Endothelial cell of umbilical vein (primary cell): ENCODE measurements at regions not wholly inside any gene's neighbourhood (a gene's known extent, or its start where the extent isn't known, plus 50 kb on each side); places are given as distances from the start of the nearest gene placed in this dataset.

ENCODE experiments used
- BruUV-seq: library from RNA; stranded (reverse); fragments of 400-500 nt; replicated peaks from 2 replicates; lab custom pipeline; 2021; lab: Mats Ljungman, UMichigan
- CTCF ChIA-PET: fragments of 300-600, 350-600 bp; sonication (Branson Sonifier 250); formaldehyde crosslinking; loops from one replicate; lab custom pipeline; 2021; ENCODE audit warnings: antibody characterized with exemption, inconsistent platforms; lab: Charles Lee
- POLR2A ChIA-PET: fragments of 300-600, 350-600 bp; sonication (Branson Sonifier 250); formaldehyde crosslinking; loops from one replicate; lab custom pipeline; 2021; ENCODE audit warnings: antibody characterized with exemption, inconsistent platforms; lab: Charles Lee
- DNase-seq: peaks from one replicate; pipeline ENCODE4 v3.0.0-alpha.2; 2011; ENCODE audit warnings: low read depth, low spot score
- FAIRE-seq: peaks from 2 replicates; lab custom pipeline; 2011; peaks lifted over from hg19 to GRCh38; lab: Jason Lieb, UNC
- H2AFZ ChIP-seq: 2 replicates; pipeline ENCODE4 v1.6.0; 2012; ENCODE audit warnings: low read depth, low read length, control low read depth, inconsistent platforms
- H3K27ac ChIP-seq: 2 replicates; pipeline ENCODE4 v1.5.1; 2011; ENCODE audit warnings: low read depth, mild to moderate bottlenecking, control low read depth, low read length, moderate library complexity; ENCODE audit not compliant: insufficient read depth
- H3K27me3 ChIP-seq, 2 experiments: 2 replicates each; pipeline versions ENCODE4 v1.6.0 to v1.6.1; 2011; ENCODE audit warnings: low read length in 2 of 2, mixed read lengths in 1 of 2; ENCODE audit not compliant: control insufficient read depth in 2 of 2, insufficient read depth in 2 of 2
- H3K36me3 ChIP-seq, 2 experiments: 2 replicates in 1 of 2; 3 replicates in 1 of 2; pipeline ENCODE4 v1.5.1; 2011; ENCODE audit warnings: low read length in 2 of 2, mild to moderate bottlenecking in 1 of 2, moderate library complexity in 1 of 2; ENCODE audit not compliant: control insufficient read depth in 2 of 2, insufficient read depth in 2 of 2; ENCODE audit errors: extremely low read depth in 1 of 2
- H3K4me1 ChIP-seq: 3 replicates; pipeline ENCODE4 v1.5.1; 2011; ENCODE audit warnings: mild to moderate bottlenecking, low read length; ENCODE audit not compliant: control insufficient read depth, insufficient read depth; ENCODE audit errors: extremely low read depth
- H3K4me2 ChIP-seq: 2 replicates; pipeline ENCODE4 v1.6.1; 2011; ENCODE audit warnings: low read length, control low read depth, mixed read lengths; ENCODE audit not compliant: insufficient read depth
- H3K4me3 ChIP-seq, 3 experiments: fragments of 200-600 bp in 1 of 3; sonication (generic), shearing (Covaris generic) in 1 of 3; replicated peaks in 1 of 3; 2 replicates each; pipeline ENCODE4 v1.5.1; 2011 to 2016; ENCODE audit warnings: control low read depth in 3 of 3, low read length in 3 of 3, mild to moderate bottlenecking in 2 of 3, inconsistent platforms in 1 of 3, low read depth in 1 of 3, moderate library complexity in 1 of 3; ENCODE audit not compliant: insufficient read depth in 1 of 3
- H3K79me2 ChIP-seq: 2 replicates; pipeline ENCODE4 v1.6.0; 2012; ENCODE audit warnings: low read length, inconsistent platforms; ENCODE audit not compliant: control insufficient read depth, insufficient read depth
- H3K9ac ChIP-seq: replicated peaks from 2 replicates; pipeline ENCODE3; 2011; ENCODE audit warnings: low read length, control low read depth; ENCODE audit not compliant: insufficient read depth; ENCODE audit errors: extremely low read depth
- H3K9me1 ChIP-seq: replicated peaks from 3 replicates; pipeline ENCODE4 v1.6.0; 2011; ENCODE audit warnings: mild to moderate bottlenecking, low read length; ENCODE audit not compliant: control insufficient read depth, insufficient read depth; ENCODE audit errors: extremely low read depth
- H3K9me3 ChIP-seq: replicated peaks from 2 replicates; pipeline ENCODE4 v1.5.1; 2012; ENCODE audit warnings: low read length, inconsistent platforms; ENCODE audit not compliant: control insufficient read depth, insufficient read depth
- H4K20me1 ChIP-seq: replicated peaks from 2 replicates; pipeline ENCODE3; 2011; ENCODE audit warnings: mild to moderate bottlenecking, low read length; ENCODE audit not compliant: control insufficient read depth, insufficient read depth; ENCODE audit errors: extremely low read depth
- CTCF ChIP-seq, 2 donors: IDR thresholded peaks; 1 replicate in 1 of 2; 2 replicates in 1 of 2; pipeline ENCODE4 v1.5.1; 2011; ENCODE audit warnings: low read length in 2 of 2, mild to moderate bottlenecking in 2 of 2, moderate library complexity in 2 of 2, control low read depth in 1 of 2, inconsistent platforms in 1 of 2, low read depth in 1 of 2; ENCODE audit not compliant: insufficient read depth in 1 of 2; ENCODE audit errors: extremely low read depth in 1 of 2
- EZH2 ChIP-seq: IDR thresholded peaks from 2 replicates; pipeline ENCODE4 v1.6.1; 2012; ENCODE audit warnings: borderline replicate concordance, low read depth, mild to moderate bottlenecking, moderate library complexity, low read length, inconsistent platforms; ENCODE audit not compliant: severe bottlenecking
- FOS ChIP-seq: IDR thresholded peaks from 2 replicates; pipeline ENCODE4 v1.6.1; 2011; ENCODE audit warnings: mild to moderate bottlenecking, low read length, moderate library complexity, borderline replicate concordance; ENCODE audit not compliant: insufficient read depth
- GATA2 ChIP-seq: IDR thresholded peaks from 2 replicates; pipeline ENCODE4 v1.7.0; 2011; ENCODE audit warnings: low read depth, mild to moderate bottlenecking, moderate library complexity, mixed read lengths, low read length; ENCODE audit not compliant: insufficient read length, insufficient read depth
- JUN ChIP-seq: IDR thresholded peaks from 2 replicates; pipeline ENCODE4 v1.6.1; 2011; ENCODE audit warnings: borderline replicate concordance, low read depth; ENCODE audit not compliant: insufficient read length, insufficient read depth
- MAX ChIP-seq: IDR thresholded peaks from 2 replicates; pipeline ENCODE4 v1.6.1; 2011; ENCODE audit not compliant: insufficient read depth, insufficient read length
- MYC ChIP-seq: IDR thresholded peaks from one replicate; pipeline ENCODE4 v1.6.1; 2011; ENCODE audit warnings: mild to moderate bottlenecking, low read depth, low read length
- POLR2A ChIP-seq: IDR thresholded peaks from 2 replicates; pipeline ENCODE4 v1.6.1; 2012; ENCODE audit warnings: low read depth, mild to moderate bottlenecking, control low read depth, low read length
- POLR2AphosphoS5 ChIP-seq: IDR thresholded peaks from 2 replicates; pipeline ENCODE4 v1.6.1; 2012; ENCODE audit warnings: low read depth, mild to moderate bottlenecking, control low read depth, low read length, moderate library complexity; ENCODE audit not compliant: insufficient read depth
- dilution Hi-C: fragments of 300-500 bp; cut with MboI; formaldehyde crosslinking; loops from one replicate; pipeline ENCODE4 v1.15.0; 2019; ENCODE audit warnings: low sequenced_read_pairs; ENCODE audit not compliant: extremely low pct_ligation_motif_present
- intact Hi-C: fragments of 100-400 bp; cut with micrococcal nuclease; formaldehyde crosslinking; loops from one replicate; pipeline ENCODE4 v1.10.0; 2022

GRCh38 chr4:92111493-92111892 lies 192.3 kb upstream of the GRID2 start:
- Histone ChIP-seq H3K9me1 (no peaks in the 10 kb centered on the region), H3K79me2 (no peaks in the 10 kb centered on the region), H2AFZ (no peak overlapping the region), H3K27ac (no peak overlapping the region), H3K9me3 (no peaks in the 10 kb centered on the region), H3K9ac (no peak overlapping the region), H3K4me2 (no peak overlapping the region), H3K4me1 (no peaks in the 10 kb centered on the region), H3K36me3 (no peaks in the 10 kb centered on the region), H3K4me3 (no peak overlapping the region), H4K20me1 (no peaks in the 10 kb centered on the region), H3K27me3 (no peaks in the 10 kb centered on the region)
- TF ChIP-seq MAX, result no peak
- TF ChIP-seq MYC, result no peak
- no peak for TF ChIP-seq CTCF (IDR thresholded peaks at IDR 0.05; ENCODE audit: extremely low read depth in 1 of 2, insufficient read depth in 1 of 2, low read depth in 1 of 2, low read length in 2 of 2)
- TF ChIP-seq EZH2, result no peak
- no peak for TF ChIP-seq FOS
- TF ChIP-seq JUN, result no peak
- no peak for TF ChIP-seq GATA2
- no peak for TF ChIP-seq POLR2AphosphoS5
- no peak for TF ChIP-seq POLR2A
- intact Hi-C loops (no loop called here), dilution Hi-C loops (no loop called here)
- DNase-seq, result no peak
- FAIRE-seq, result peak; percentile 53
- ChIA-PET POLR2A (no interaction called here), CTCF (no interaction called here)
- no TSS peak for BruUV-seq
